Transverse colon (tissue), 3 donors: ENCODE measurements at regions not wholly inside any gene's neighbourhood (a gene's known extent, or its start where the extent isn't known, plus 50 kb on each side); places are given as distances from the start of the nearest gene placed in this dataset.

ENCODE experiments used
- CTCF ChIP-seq, 5 experiments: fragments of 200-600 bp in 3 of 5; fragments of 450-650 bp in 2 of 5; sonication (generic) in 3 of 5; IDR thresholded peaks; 1 replicate in 2 of 5; 2 replicates in 3 of 5; pipeline ENCODE4 v1.5.1; 2016 to 2017; ENCODE audit warnings: antibody characterized with exemption in 5 of 5, inconsistent platforms in 3 of 5, mild to moderate bottlenecking in 2 of 5, moderate library complexity in 1 of 5
- POLR2A ChIP-seq: fragments of 450-650 bp; IDR thresholded peaks from one replicate; pipeline ENCODE4 v1.6.1; 2016; ENCODE audit warnings: antibody characterized with exemption, mild to moderate bottlenecking, moderate library complexity

DNA sequence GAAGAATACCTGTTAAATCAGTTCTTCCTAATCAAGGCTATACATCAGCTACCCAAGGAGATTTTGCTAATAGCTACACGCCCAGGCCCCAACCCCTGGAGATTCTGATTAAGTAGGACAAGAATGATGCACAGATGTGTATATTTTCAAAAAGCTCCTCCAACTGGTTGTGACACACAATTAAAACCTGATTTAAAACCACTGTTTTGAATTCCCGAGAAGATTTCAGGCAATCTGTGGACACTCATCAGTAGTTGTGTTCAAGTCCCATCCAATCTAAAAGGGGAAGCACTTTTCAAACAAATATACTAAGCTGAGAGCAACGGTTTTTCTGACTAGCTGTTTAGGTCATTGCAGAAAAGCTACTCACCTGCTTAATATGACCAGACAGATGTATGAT lies 118.9 kb upstream of the NHSL1 start:
- TF ChIP-seq CTCF (IDR thresholded peaks at IDR 0.05) (no peak), POLR2A (no peak)
